ENCODE measurements at regions not wholly inside any gene's neighbourhood (a gene's known extent, or its start where the extent isn't known, plus 50 kb on each side); places are given as distances from the start of the nearest gene placed in this dataset.

DNA sequence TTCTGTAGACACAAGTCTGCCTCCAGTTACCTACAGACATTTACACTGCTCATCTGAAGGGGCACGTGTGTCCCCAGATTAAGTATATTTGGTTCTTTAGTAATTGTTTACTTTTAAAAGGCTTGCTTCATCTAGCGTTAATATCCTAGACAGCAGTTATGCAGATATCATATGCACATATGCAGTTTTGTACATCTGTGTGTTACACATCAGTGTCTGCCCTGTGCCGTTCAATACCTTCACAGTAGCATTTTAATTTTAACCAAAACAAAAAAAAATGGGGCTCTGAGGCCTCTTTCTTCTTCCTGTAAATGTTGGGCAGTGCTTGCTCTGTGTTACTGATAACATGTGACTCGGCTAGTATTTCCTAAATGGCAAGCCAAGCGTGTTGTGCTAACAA is 331.4 kb upstream of the MGMT start:
- Histone ChIP-seq H3K27ac (ENCODE audit: low read depth) (no peak overlapping the region), H3K36me3 (ENCODE audit: insufficient read depth) (no peaks in the 10 kb centered on the region), H3K4me3 (ENCODE audit: low read depth, low read length) (no peak overlapping the region), H3K4me1 (ENCODE audit: insufficient read depth) (no peaks in the 10 kb centered on the region)
- WGBS = 47% methylated on average over 5 of the region's 5 CpGs
- no peak for DNase-seq (ENCODE audit: extremely low spot score)

DNA sequence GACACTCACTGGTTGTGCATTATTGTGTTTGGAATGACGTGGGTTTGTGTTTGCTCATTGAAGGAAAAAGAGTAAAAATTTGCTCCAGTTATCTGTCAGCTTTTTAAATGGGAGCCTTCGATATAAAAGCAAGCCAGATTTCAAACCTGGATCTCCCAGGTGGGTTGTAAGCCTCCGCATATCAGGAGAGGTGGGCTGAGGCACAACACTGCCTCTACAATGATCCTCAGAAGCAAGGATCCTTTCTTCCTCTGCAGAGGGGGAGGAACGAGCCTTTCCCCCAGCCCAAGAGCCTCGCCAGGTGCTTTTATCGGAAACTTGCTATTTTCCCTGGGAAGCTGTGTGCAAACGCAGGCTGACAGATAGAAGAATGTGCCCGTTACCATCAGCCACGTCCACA is 331.0 kb upstream of the MGMT start:
- H3K4me1 ChIP-seq (ENCODE audit: insufficient read depth) = no peaks in the 10 kb centered on the region
- DNase-seq (ENCODE audit: extremely low spot score) = no peak
- H3K36me3 ChIP-seq (ENCODE audit: insufficient read depth) = no peaks in the 10 kb centered on the region
- no peak overlapping the region for H3K27ac ChIP-seq (ENCODE audit: low read depth)
- 82% methylated on average over 9 of the region's 9 CpGs for WGBS
- H3K4me3 ChIP-seq (ENCODE audit: low read depth, low read length) = no peak overlapping the region

DNA sequence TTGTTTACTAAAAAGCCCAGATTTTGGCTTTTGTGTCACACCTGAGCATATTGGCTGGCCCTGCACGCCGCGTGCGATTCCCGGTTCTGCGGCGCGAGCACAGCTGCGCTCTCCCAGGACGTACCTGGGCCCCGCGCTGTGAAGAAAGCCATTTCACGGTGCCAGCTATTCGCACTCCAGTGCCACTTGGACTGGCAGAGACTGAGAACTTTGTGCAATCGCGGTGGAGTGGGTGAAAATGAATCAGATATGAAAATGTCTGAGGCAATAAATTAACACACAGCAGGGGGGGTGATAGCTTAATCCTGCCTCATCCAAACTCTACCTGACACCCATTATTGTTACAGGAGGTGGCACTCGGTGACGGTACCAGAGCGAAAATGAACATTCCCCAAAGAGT is 330.1 kb upstream of the MGMT start:
- H3K36me3 ChIP-seq (ENCODE audit: insufficient read depth) = no peaks in the 10 kb centered on the region
- H3K4me3 ChIP-seq (ENCODE audit: low read depth, low read length) = no peak overlapping the region
- no peaks in the 10 kb centered on the region for H3K4me1 ChIP-seq (ENCODE audit: insufficient read depth)
- 89% methylated on average over 19 of the region's 19 CpGs for WGBS
- H3K27ac ChIP-seq (ENCODE audit: low read depth) = no peak overlapping the region
- DNase-seq (ENCODE audit: extremely low spot score) = no peak

DNA sequence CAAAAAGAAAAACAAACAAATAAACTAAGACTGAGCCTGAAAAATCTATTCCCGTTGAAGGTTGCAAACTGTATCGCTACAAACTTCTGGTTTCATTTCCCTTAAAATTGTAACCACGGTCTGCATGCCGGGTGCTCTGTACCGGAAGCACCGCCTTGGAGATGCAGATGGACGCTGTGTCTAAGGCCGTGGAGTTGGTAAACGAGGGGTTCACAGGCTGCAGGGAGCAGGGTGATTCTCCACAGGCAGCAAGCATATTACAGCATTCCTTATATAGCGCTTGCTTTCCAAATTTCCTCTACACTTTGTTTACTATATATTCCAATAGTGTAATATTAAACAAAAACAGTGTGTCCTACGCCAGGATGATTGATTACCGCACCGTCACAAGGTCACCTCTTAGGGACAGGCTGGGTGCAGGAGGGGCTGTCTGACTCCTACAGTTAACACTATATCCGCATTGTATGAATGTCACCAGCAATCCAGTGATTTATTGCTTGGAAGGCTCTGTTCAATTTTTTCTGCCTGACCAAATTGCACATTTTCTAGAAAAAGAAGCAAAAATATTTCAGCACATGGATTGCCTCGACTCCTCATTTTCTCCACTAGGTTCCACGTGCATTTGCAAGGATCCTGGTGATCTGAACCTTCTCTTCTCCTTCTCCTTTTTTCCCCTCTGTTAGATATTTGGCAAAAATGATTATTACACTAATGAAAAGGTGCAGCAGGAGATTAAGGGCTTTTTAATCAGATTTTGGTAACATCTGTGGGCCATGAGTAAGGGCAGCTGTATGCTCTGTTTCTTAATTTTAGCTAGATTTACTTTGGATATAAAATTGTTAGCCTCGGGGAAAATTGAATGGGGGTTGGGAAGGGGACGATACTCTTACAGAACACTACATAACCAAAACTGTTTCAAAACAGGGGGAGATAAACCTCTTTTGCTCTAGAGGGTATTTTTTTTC is 325.8 kb upstream of the MGMT start:
- H3K4me1 ChIP-seq (ENCODE audit: insufficient read depth) = no peaks in the 10 kb centered on the region
- WGBS = 56% methylated on average over 18 of the region's 18 CpGs
- no peak for DNase-seq (ENCODE audit: extremely low spot score)
- no peak overlapping the region for H3K4me3 ChIP-seq (ENCODE audit: low read depth, low read length)
- no peaks in the 10 kb centered on the region for H3K36me3 ChIP-seq (ENCODE audit: insufficient read depth)
- H3K27ac ChIP-seq (ENCODE audit: low read depth) = no peak overlapping the region

DNA sequence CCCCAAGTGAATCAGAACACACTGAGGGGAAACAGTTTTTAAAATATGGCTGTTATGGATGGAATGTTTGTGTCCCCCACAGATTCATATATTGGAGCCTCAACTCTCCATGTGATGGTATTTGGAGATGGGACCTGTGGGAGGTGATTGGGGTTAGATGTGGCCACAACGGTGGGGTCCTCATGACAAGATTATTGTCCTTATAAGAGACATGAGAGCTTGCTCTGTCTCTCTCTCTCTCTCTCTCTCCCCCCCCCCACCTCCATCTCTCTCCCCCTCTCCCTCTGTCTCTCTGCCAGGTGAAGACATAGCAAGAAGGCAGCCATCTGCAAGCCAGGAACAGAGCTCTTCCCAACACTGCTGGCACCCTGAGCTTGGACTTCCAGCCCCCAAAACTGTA is 315.8 kb upstream of the MGMT start:
- no peak for DNase-seq (ENCODE audit: extremely low spot score)
- WGBS = 78% methylated on average over 1 of the region's 1 CpG
- H3K27ac ChIP-seq (ENCODE audit: low read depth) = no peak overlapping the region
- no peak overlapping the region for H3K4me3 ChIP-seq (ENCODE audit: low read depth, low read length)
- no peaks in the 10 kb centered on the region for H3K36me3 ChIP-seq (ENCODE audit: insufficient read depth)
- H3K4me1 ChIP-seq (ENCODE audit: insufficient read depth) = no peaks in the 10 kb centered on the region

DNA sequence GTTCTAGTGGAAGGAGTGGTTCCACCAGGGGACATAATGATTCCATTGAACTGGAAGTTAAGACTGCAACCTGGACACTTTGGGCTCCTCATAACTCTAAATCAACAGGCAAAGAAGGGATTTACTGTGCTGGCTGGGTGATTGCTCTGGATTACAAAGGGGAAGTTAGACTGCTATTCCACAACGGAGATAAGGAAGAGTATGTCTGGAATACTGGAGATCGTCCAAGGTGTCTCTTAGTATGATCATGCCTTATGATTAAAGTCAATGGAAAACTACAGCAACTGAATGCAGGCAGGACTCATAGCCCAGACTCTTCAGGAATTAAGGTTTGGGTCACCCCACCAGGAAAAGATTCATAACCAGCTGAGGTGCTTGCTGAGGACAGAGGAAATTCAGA is 310.6 kb upstream of the MGMT start:
- Histone ChIP-seq H3K36me3 (ENCODE audit: insufficient read depth) (no peaks in the 10 kb centered on the region), H3K4me1 (ENCODE audit: insufficient read depth) (no peaks in the 10 kb centered on the region), H3K4me3 (ENCODE audit: low read depth, low read length) (no peak overlapping the region), H3K27ac (ENCODE audit: low read depth) (no peak overlapping the region)
- 29% methylated on average over 2 of the region's 2 CpGs for WGBS
- no peak for DNase-seq (ENCODE audit: extremely low spot score)

DNA sequence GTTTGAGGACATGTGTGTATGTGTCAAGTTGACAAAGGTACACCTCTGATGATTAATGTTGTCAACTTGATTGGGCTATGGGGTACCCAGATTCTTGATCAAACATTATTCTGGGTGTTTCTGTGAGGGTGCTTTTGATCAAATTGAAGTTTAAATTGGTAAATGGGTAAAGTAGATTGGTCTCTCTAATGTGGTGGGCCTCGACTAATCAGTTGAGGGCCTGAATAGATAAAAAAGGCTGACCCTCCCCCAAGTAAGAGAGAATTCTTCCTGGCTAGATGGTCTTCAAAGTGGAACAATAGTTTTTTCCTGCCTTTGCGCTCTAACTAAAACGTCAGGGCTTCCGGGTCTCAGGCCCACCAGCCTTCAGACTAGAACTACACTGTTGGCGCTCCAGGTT is 309.9 kb upstream of the MGMT start:
- DNase-seq (ENCODE audit: extremely low spot score) = no peak
- Histone ChIP-seq H3K4me1 (ENCODE audit: insufficient read depth) (no peaks in the 10 kb centered on the region), H3K36me3 (ENCODE audit: insufficient read depth) (no peaks in the 10 kb centered on the region), H3K27ac (ENCODE audit: low read depth) (no peak overlapping the region), H3K4me3 (ENCODE audit: low read depth, low read length) (no peak overlapping the region)
- 97% methylated on average over 5 of the region's 5 CpGs for WGBS

DNA sequence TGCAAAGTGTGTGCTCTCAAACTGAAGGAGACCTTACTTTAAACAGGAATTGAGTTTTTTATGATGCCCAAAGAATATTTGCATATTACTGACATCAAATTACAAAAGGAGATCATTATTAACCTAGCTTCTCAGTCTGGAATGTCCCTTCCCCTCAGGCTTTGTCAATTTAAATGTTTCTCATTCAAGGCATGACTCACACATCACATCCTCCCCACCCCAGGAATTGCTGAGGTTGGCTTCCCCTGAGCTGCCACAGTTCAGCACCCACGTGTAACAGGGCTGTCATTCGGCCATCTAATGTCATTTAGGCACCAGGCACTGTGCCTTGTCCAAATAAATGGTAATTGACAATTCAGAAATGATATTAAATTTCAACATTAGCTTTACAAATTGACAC is 305.9 kb upstream of the MGMT start:
- no peak for DNase-seq (ENCODE audit: extremely low spot score)
- H3K36me3 ChIP-seq (ENCODE audit: insufficient read depth) = no peaks in the 10 kb centered on the region
- no peaks in the 10 kb centered on the region for H3K4me1 ChIP-seq (ENCODE audit: insufficient read depth)
- no peak overlapping the region for H3K4me3 ChIP-seq (ENCODE audit: low read depth, low read length)
- 34% methylated on average over 2 of the region's 2 CpGs for WGBS
- H3K27ac ChIP-seq (ENCODE audit: low read depth) = no peak overlapping the region

- DNase-seq (ENCODE audit: extremely low spot score) = no peak
- Histone ChIP-seq H3K27ac (ENCODE audit: low read depth) (no peak overlapping the region), H3K4me1 (ENCODE audit: insufficient read depth) (no peaks in the 10 kb centered on the region), H3K36me3 (ENCODE audit: insufficient read depth) (no peaks in the 10 kb centered on the region), H3K4me3 (ENCODE audit: low read depth, low read length) (no peak overlapping the region)
- WGBS = 90% methylated on average over 7 of the region's 7 CpGs
Observed at GRCh38 chr10:129163531-129163930, 303.5 kb upstream of the MGMT start.

DNA sequence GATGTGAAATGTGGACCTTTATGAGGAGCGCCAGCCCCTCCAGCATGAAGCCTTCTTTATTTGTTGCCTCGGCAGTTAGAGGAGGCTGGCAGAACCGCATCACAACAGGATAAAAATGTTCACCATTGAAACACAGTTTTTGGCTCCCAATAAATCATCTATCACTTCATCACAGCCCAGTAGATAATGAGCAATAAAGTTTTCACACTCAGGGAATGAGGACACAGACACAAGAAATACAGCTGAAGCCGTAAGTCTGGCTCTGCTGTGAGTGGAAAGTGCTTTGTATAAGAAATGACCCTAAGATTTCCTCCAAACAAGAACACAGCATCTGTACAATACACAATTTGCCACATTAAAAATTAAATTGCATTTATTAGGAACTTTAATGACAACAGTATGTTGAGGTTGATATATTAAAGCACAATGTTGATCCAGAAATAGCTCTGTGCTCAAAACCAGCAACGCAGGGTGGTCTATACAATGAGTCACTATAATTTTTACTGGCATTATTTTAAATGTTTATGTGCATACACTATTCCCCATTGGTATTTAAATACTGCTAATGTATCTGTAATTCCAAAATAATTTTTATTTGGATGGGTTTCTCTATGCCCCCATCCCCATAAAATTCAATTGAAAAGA is 301.8 kb upstream of the MGMT start:
- Histone ChIP-seq H3K27ac (ENCODE audit: low read depth) (no peak overlapping the region), H3K4me3 (ENCODE audit: low read depth, low read length) (no peak overlapping the region), H3K36me3 (ENCODE audit: insufficient read depth) (no peaks in the 10 kb centered on the region), H3K4me1 (ENCODE audit: insufficient read depth) (no peaks in the 10 kb centered on the region)
- WGBS = 74% methylated on average over 5 of the region's 5 CpGs
- no peak for DNase-seq (ENCODE audit: extremely low spot score)

GRCh38 chr10:129165770-129166169 is 301.3 kb upstream of the MGMT start:
- 21% methylated on average over 1 of the region's 1 CpG for WGBS
- no peaks in the 10 kb centered on the region for H3K36me3 ChIP-seq (ENCODE audit: insufficient read depth)
- no peak overlapping the region for H3K4me3 ChIP-seq (ENCODE audit: low read depth, low read length)
- no peak for DNase-seq (ENCODE audit: extremely low spot score)
- no peaks in the 10 kb centered on the region for H3K4me1 ChIP-seq (ENCODE audit: insufficient read depth)
- H3K27ac ChIP-seq (ENCODE audit: low read depth) = no peak overlapping the region

DNA sequence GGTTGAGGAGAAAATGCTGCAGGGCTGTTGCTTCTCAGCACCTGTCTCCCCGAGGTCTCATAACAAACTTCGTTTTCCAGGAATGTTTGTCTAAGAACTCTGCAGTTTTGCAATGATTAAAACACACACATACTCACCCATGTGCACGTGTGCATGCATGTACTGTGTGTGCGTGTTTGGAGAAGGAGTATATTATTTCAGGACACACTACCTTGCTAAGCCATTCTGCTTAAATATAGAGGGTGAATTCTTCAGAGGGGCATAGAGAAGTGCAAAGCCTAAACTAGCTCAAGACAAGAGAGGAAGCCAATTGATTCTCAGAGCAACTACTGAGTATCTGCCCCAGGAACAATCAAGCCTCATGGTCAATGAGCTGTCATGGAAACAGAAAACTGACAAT is 298.4 kb upstream of the MGMT start:
- H3K27ac ChIP-seq (ENCODE audit: low read depth) = no peak overlapping the region
- no peak overlapping the region for H3K4me3 ChIP-seq (ENCODE audit: low read depth, low read length)
- DNase-seq (ENCODE audit: extremely low spot score) = no peak
- H3K36me3 ChIP-seq (ENCODE audit: insufficient read depth) = no peaks in the 10 kb centered on the region
- no peaks in the 10 kb centered on the region for H3K4me1 ChIP-seq (ENCODE audit: insufficient read depth)
- 80% methylated on average over 4 of the region's 4 CpGs for WGBS

- no peak for DNase-seq (ENCODE audit: extremely low spot score)
- no peak overlapping the region for H3K4me3 ChIP-seq (ENCODE audit: low read depth, low read length)
- no peaks in the 10 kb centered on the region for H3K36me3 ChIP-seq (ENCODE audit: insufficient read depth)
- H3K27ac ChIP-seq (ENCODE audit: low read depth) = no peak overlapping the region
- no peaks in the 10 kb centered on the region for H3K4me1 ChIP-seq (ENCODE audit: insufficient read depth)
- 77% methylated on average over 6 of the region's 6 CpGs for WGBS
Observed at GRCh38 chr10:129169115-129169514, 297.9 kb upstream of the MGMT start.

GRCh38 chr10:129170812-129171211 is 296.2 kb upstream of the MGMT start:
- Histone ChIP-seq H3K27ac (ENCODE audit: low read depth) (no peak overlapping the region), H3K4me3 (ENCODE audit: low read depth, low read length) (no peak overlapping the region), H3K36me3 (ENCODE audit: insufficient read depth) (no peaks in the 10 kb centered on the region), H3K4me1 (ENCODE audit: insufficient read depth) (no peaks in the 10 kb centered on the region)
- WGBS = 77% methylated on average over 3 of the region's 3 CpGs
- no peak for DNase-seq (ENCODE audit: extremely low spot score)
